ENCODE measurements at regions not wholly inside any gene's neighbourhood (a gene's known extent, or its start where the extent isn't known, plus 50 kb on each side); places are given as distances from the start of the nearest gene placed in this dataset.

DNA sequence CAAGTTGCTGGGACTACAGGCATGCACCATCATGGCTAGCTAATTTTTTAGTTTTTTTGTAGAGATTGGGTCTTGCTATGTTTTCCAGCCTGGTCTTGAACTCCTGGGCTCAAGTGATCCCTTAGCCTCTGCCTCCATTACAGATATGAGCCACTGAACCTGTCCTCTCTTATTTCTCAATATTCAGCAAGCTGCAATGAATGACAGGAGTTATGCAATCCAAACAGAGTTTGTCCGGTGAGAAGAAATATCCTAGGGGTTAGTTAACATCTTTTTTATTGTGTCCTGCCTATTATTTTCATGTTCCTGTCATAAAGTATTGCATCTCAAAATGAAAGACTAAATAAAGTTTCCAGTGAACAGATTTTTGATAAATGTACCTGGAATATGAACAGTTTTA, 1161.4 kb downstream of the OTOL1 start:
- no peaks in the 10 kb centered on the region for H3K36me3 ChIP-seq
- H3K27ac ChIP-seq, result no peak overlapping the region
- ATAC-seq (no peak), DNase-seq (no peak)
- no peak overlapping the region for H3K4me3 ChIP-seq
- no peaks in the 10 kb centered on the region for H3K9me3 ChIP-seq
- H3K4me1 ChIP-seq, result no peaks in the 10 kb centered on the region
- intact Hi-C loops (cut with DNase I), result no loop called here
- no peaks in the 10 kb centered on the region for H3K27me3 ChIP-seq (ENCODE audit: low read depth)
- TF ChIP-seq, protein P1, sequence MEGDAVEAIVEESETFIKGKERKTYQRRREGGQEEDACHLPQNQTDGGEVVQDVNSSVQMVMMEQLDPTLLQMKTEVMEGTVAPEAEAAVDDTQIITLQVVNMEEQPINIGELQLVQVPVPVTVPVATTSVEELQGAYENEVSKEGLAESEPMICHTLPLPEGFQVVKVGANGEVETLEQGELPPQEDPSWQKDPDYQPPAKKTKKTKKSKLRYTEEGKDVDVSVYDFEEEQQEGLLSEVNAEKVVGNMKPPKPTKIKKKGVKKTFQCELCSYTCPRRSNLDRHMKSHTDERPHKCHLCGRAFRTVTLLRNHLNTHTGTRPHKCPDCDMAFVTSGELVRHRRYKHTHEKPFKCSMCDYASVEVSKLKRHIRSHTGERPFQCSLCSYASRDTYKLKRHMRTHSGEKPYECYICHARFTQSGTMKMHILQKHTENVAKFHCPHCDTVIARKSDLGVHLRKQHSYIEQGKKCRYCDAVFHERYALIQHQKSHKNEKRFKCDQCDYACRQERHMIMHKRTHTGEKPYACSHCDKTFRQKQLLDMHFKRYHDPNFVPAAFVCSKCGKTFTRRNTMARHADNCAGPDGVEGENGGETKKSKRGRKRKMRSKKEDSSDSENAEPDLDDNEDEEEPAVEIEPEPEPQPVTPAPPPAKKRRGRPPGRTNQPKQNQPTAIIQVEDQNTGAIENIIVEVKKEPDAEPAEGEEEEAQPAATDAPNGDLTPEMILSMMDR (IDR thresholded peaks at IDR 0.05), result no peak

DNA sequence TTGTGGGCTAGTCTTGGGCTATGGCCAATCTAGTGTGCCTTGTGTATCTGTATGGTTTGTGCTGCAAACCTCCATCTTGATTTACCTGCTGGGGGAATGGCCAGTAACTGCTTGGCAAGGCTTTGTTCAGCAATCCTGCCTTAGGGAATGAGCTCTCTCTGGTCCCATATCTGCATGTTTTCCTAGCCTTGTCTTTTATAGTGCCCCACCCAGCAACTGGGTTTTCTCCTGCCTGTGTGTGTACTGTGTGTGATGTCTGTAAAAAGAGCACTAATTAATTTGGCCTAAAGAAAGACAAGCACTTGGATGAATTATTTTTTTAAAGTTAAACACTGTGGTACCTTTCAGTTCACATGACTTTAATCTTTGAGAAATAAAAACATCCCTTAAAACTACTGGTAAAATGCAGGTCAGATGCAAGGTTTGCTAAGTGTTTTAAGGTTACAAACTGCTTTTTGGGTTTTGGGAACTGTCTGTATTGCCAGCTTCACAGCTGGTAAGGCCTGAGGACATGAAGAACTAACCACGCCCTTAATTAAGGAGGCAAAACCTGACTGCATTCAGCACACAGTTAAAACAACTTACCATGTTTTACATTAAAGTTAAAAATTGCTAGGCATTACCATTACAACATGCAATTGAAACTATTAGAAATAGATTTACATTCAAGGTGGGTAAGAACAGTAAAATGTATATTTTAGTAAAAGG, 1169.2 kb downstream of the OTOL1 start:
- Histone ChIP-seq H3K27me3 (ENCODE audit: low read depth) (no peaks in the 10 kb centered on the region), H3K4me1 (no peaks in the 10 kb centered on the region), H3K9me3 (no peaks in the 10 kb centered on the region), H3K27ac (no peak overlapping the region), H3K4me3 (no peak overlapping the region), H3K36me3 (no peaks in the 10 kb centered on the region)
- no peak for DNase-seq
- intact Hi-C loops (cut with DNase I), result no loop called here
- ATAC-seq, result no peak
- TF ChIP-seq, protein P1 (IDR thresholded peaks at IDR 0.05), result no peak

DNA sequence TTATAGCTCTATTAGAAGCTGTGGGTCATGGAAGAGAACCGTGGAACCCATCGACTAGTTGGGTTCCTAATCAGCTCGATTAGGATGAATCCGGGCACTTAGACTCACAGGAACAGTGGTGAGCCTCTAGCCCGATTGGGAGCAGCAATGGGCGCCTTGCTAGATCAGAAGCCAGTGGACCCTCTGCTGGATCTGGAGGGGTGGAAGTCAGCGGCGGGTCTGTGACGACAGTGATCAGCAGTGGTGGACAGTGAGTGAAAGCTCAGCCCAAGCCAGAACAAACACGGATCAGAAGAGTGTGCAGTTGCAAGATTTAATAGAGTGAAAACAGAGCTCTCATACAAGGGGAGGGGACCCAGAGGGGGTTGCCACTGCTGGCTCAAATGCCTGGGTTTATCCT, 1170.2 kb downstream of the OTOL1 start:
- DNase-seq, result no peak
- no peak for ATAC-seq

DNA sequence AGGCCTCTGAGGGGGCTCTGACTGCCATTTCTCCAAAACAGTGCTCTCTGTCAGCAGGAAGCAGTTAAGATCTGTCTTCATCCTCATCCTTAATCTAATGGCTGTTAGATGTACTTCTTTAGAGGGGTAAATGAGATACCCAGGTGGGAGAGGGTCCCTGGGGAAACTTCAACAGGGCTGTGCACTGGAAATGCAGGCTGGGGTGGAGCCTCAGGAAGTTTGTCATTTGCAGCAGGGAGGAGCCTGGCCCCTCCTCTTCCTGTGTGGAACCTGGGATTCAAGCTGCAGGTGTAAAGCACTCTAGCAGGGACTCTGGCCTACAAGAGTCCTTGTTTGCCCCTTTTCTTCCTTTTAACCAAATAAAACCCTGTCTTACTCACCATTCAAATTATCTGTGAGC, 1173.6 kb downstream of the OTOL1 start:
- ATAC-seq, result no peak
- no peaks in the 10 kb centered on the region for H3K27me3 ChIP-seq (ENCODE audit: low read depth)
- no peak overlapping the region for H3K27ac ChIP-seq
- intact Hi-C loops (cut with DNase I), result no loop called here
- H3K4me3 ChIP-seq, result no peak overlapping the region
- H3K9me3 ChIP-seq, result no peaks in the 10 kb centered on the region
- no peaks in the 10 kb centered on the region for H3K36me3 ChIP-seq
- TF ChIP-seq, protein P1 (IDR thresholded peaks at IDR 0.05), result no peak
- no peak for DNase-seq
- no peaks in the 10 kb centered on the region for H3K4me1 ChIP-seq

More for the DNA sequence above, 1170.2 kb downstream of the OTOL1 start:
- TF ChIP-seq, protein P1 (IDR thresholded peaks at IDR 0.05), result no peak
- Histone ChIP-seq H3K27ac (no peak overlapping the region), H3K4me1 (no peaks in the 10 kb centered on the region), H3K36me3 (no peaks in the 10 kb centered on the region), H3K9me3 (no peaks in the 10 kb centered on the region), H3K27me3 (ENCODE audit: low read depth) (no peaks in the 10 kb centered on the region), H3K4me3 (no peak overlapping the region)
- intact Hi-C loops (cut with DNase I), result no loop called here

- DNase-seq (no peak), ATAC-seq (no peak)
- no peaks in the 10 kb centered on the region for H3K36me3 ChIP-seq
- intact Hi-C loops (cut with DNase I), result no loop called here
- no peaks in the 10 kb centered on the region for H3K27me3 ChIP-seq (ENCODE audit: low read depth)
- no peaks in the 10 kb centered on the region for H3K4me1 ChIP-seq
- no peaks in the 10 kb centered on the region for H3K9me3 ChIP-seq
- H3K27ac ChIP-seq, result no peak overlapping the region
- no peak overlapping the region for H3K4me3 ChIP-seq
- TF ChIP-seq, protein P1 (IDR thresholded peaks at IDR 0.05), result no peak
These were observed 1180.9 kb downstream of the OTOL1 start for GRCh38 chr3:162677475-162677874.
